ENCODE measurements at regions not wholly inside any gene's neighbourhood (a gene's known extent, or its start where the extent isn't known, plus 50 kb on each side); places are given as distances from the start of the nearest gene placed in this dataset.
"Not testable (repeated sequence)": the region's sequence is repeated elsewhere in the genome, so short reads cannot be mapped to it uniquely, and the experiment has no call there.

GRCh38 chr1:149269001-149269702 lies 165.8 kb upstream of the NBPF9 start:
- H3K27me3 ChIP-seq (replicated peaks; ENCODE audit: insufficient read depth, low read depth, low read length, poor library complexity); BruUV-seq (replicated peaks); H3K9me3 ChIP-seq (ENCODE audit: low read depth, low read length, poor library complexity, severe bottlenecking); H3K4me1 ChIP-seq (ENCODE audit: insufficient read depth, low read length, poor library complexity, severe bottlenecking); DNase-seq (ENCODE audit: low spot score); POLR2A ChIA-PET (ENCODE audit: low non-redundant PET); CTCF ChIA-PET; H3K27ac ChIP-seq (ENCODE audit: low read depth, low read length, poor library complexity, severe bottlenecking); H3K36me3 ChIP-seq (ENCODE audit: insufficient read depth, low read length, poor library complexity, severe bottlenecking); H3K4me3 ChIP-seq (ENCODE audit: low read depth, low read length, poor library complexity, severe bottlenecking); intact Hi-C loops (cut with micrococcal nuclease; ENCODE audit: unreplicated experiment): not testable (repeated sequence)

- H3K4me1 ChIP-seq (ENCODE audit: insufficient read depth, low read length, poor library complexity, severe bottlenecking); H3K9me3 ChIP-seq (ENCODE audit: low read depth, low read length, poor library complexity, severe bottlenecking); BruUV-seq (replicated peaks); H3K36me3 ChIP-seq (ENCODE audit: insufficient read depth, low read length, poor library complexity, severe bottlenecking); H3K27me3 ChIP-seq (replicated peaks; ENCODE audit: insufficient read depth, low read depth, low read length, poor library complexity); POLR2A ChIA-PET (ENCODE audit: low non-redundant PET); intact Hi-C loops (cut with micrococcal nuclease; ENCODE audit: unreplicated experiment); CTCF ChIA-PET; H3K27ac ChIP-seq (ENCODE audit: low read depth, low read length, poor library complexity, severe bottlenecking); DNase-seq (ENCODE audit: low spot score); H3K4me3 ChIP-seq (ENCODE audit: low read depth, low read length, poor library complexity, severe bottlenecking): not testable (repeated sequence)
Observed at GRCh38 chr1:149269833-149270232, 166.5 kb upstream of the NBPF9 start.

GRCh38 chr1:149274493-149274892 lies 171.1 kb upstream of the NBPF9 start:
- H3K4me1 ChIP-seq (ENCODE audit: insufficient read depth, low read length, poor library complexity, severe bottlenecking); DNase-seq (ENCODE audit: low spot score); H3K27ac ChIP-seq (ENCODE audit: low read depth, low read length, poor library complexity, severe bottlenecking); CTCF ChIA-PET; H3K4me3 ChIP-seq (ENCODE audit: low read depth, low read length, poor library complexity, severe bottlenecking); H3K27me3 ChIP-seq (replicated peaks; ENCODE audit: insufficient read depth, low read depth, low read length, poor library complexity); BruUV-seq (replicated peaks); intact Hi-C loops (cut with micrococcal nuclease; ENCODE audit: unreplicated experiment); H3K36me3 ChIP-seq (ENCODE audit: insufficient read depth, low read length, poor library complexity, severe bottlenecking); POLR2A ChIA-PET (ENCODE audit: low non-redundant PET); H3K9me3 ChIP-seq (ENCODE audit: low read depth, low read length, poor library complexity, severe bottlenecking): not testable (repeated sequence)

- CTCF ChIA-PET; H3K4me1 ChIP-seq (ENCODE audit: insufficient read depth, low read length, poor library complexity, severe bottlenecking); H3K27ac ChIP-seq (ENCODE audit: low read depth, low read length, poor library complexity, severe bottlenecking); POLR2A ChIA-PET (ENCODE audit: low non-redundant PET); BruUV-seq (replicated peaks); H3K4me3 ChIP-seq (ENCODE audit: low read depth, low read length, poor library complexity, severe bottlenecking); H3K9me3 ChIP-seq (ENCODE audit: low read depth, low read length, poor library complexity, severe bottlenecking); intact Hi-C loops (cut with micrococcal nuclease; ENCODE audit: unreplicated experiment); H3K27me3 ChIP-seq (replicated peaks; ENCODE audit: insufficient read depth, low read depth, low read length, poor library complexity); DNase-seq (ENCODE audit: low spot score); H3K36me3 ChIP-seq (ENCODE audit: insufficient read depth, low read length, poor library complexity, severe bottlenecking): not testable (repeated sequence)
Observed at GRCh38 chr1:149275802-149276201, 172.5 kb upstream of the NBPF9 start.

GRCh38 chr1:149276496-149276895 lies 173.1 kb upstream of the NBPF9 start:
- H3K9me3 ChIP-seq (ENCODE audit: low read depth, low read length, poor library complexity, severe bottlenecking); H3K4me3 ChIP-seq (ENCODE audit: low read depth, low read length, poor library complexity, severe bottlenecking); H3K36me3 ChIP-seq (ENCODE audit: insufficient read depth, low read length, poor library complexity, severe bottlenecking); POLR2A ChIA-PET (ENCODE audit: low non-redundant PET); DNase-seq (ENCODE audit: low spot score); H3K27ac ChIP-seq (ENCODE audit: low read depth, low read length, poor library complexity, severe bottlenecking); CTCF ChIA-PET; intact Hi-C loops (cut with micrococcal nuclease; ENCODE audit: unreplicated experiment); BruUV-seq (replicated peaks); H3K4me1 ChIP-seq (ENCODE audit: insufficient read depth, low read length, poor library complexity, severe bottlenecking); H3K27me3 ChIP-seq (replicated peaks; ENCODE audit: insufficient read depth, low read depth, low read length, poor library complexity): not testable (repeated sequence)

- DNase-seq (ENCODE audit: low spot score); H3K36me3 ChIP-seq (ENCODE audit: insufficient read depth, low read length, poor library complexity, severe bottlenecking); H3K27me3 ChIP-seq (replicated peaks; ENCODE audit: insufficient read depth, low read depth, low read length, poor library complexity); intact Hi-C loops (cut with micrococcal nuclease; ENCODE audit: unreplicated experiment); H3K4me1 ChIP-seq (ENCODE audit: insufficient read depth, low read length, poor library complexity, severe bottlenecking); POLR2A ChIA-PET (ENCODE audit: low non-redundant PET); H3K4me3 ChIP-seq (ENCODE audit: low read depth, low read length, poor library complexity, severe bottlenecking); H3K27ac ChIP-seq (ENCODE audit: low read depth, low read length, poor library complexity, severe bottlenecking); H3K9me3 ChIP-seq (ENCODE audit: low read depth, low read length, poor library complexity, severe bottlenecking); BruUV-seq (replicated peaks); CTCF ChIA-PET: not testable (repeated sequence)
Observed at GRCh38 chr1:149278156-149278555, 174.8 kb upstream of the NBPF9 start.

GRCh38 chr1:149279015-149279414 lies 175.7 kb upstream of the NBPF9 start:
- DNase-seq (ENCODE audit: low spot score); intact Hi-C loops (cut with micrococcal nuclease; ENCODE audit: unreplicated experiment); H3K36me3 ChIP-seq (ENCODE audit: insufficient read depth, low read length, poor library complexity, severe bottlenecking); H3K27ac ChIP-seq (ENCODE audit: low read depth, low read length, poor library complexity, severe bottlenecking); H3K27me3 ChIP-seq (replicated peaks; ENCODE audit: insufficient read depth, low read depth, low read length, poor library complexity); BruUV-seq (replicated peaks); CTCF ChIA-PET; H3K4me3 ChIP-seq (ENCODE audit: low read depth, low read length, poor library complexity, severe bottlenecking); POLR2A ChIA-PET (ENCODE audit: low non-redundant PET); H3K9me3 ChIP-seq (ENCODE audit: low read depth, low read length, poor library complexity, severe bottlenecking); H3K4me1 ChIP-seq (ENCODE audit: insufficient read depth, low read length, poor library complexity, severe bottlenecking): not testable (repeated sequence)

- H3K4me1 ChIP-seq (ENCODE audit: insufficient read depth, low read length, poor library complexity, severe bottlenecking); H3K36me3 ChIP-seq (ENCODE audit: insufficient read depth, low read length, poor library complexity, severe bottlenecking); H3K27ac ChIP-seq (ENCODE audit: low read depth, low read length, poor library complexity, severe bottlenecking); intact Hi-C loops (cut with micrococcal nuclease; ENCODE audit: unreplicated experiment); H3K4me3 ChIP-seq (ENCODE audit: low read depth, low read length, poor library complexity, severe bottlenecking); CTCF ChIA-PET; H3K27me3 ChIP-seq (replicated peaks; ENCODE audit: insufficient read depth, low read depth, low read length, poor library complexity); H3K9me3 ChIP-seq (ENCODE audit: low read depth, low read length, poor library complexity, severe bottlenecking); DNase-seq (ENCODE audit: low spot score); POLR2A ChIA-PET (ENCODE audit: low non-redundant PET); BruUV-seq (replicated peaks): not testable (repeated sequence)
Observed at GRCh38 chr1:149279512-149279911, 176.2 kb upstream of the NBPF9 start.
